WI38 (cell line): ENCODE measurements at regions not wholly inside any gene's neighbourhood (a gene's known extent, or its start where the extent isn't known, plus 50 kb on each side); places are given as distances from the start of the nearest gene placed in this dataset.

Experiments
- H3K4me3 ChIP-seq: 2 replicates; pipeline ENCODE4 v1.5.1; 2011; ENCODE audit warnings: low read depth, mild to moderate bottlenecking, control low read depth, low read length
- TF ChIP-seq, protein P1 (sequence below): IDR thresholded peaks from 2 replicates; pipeline ENCODE4 v1.5.1; 2012; ENCODE audit warnings: low read depth, mild to moderate bottlenecking, control low read depth, low read length

DNA sequence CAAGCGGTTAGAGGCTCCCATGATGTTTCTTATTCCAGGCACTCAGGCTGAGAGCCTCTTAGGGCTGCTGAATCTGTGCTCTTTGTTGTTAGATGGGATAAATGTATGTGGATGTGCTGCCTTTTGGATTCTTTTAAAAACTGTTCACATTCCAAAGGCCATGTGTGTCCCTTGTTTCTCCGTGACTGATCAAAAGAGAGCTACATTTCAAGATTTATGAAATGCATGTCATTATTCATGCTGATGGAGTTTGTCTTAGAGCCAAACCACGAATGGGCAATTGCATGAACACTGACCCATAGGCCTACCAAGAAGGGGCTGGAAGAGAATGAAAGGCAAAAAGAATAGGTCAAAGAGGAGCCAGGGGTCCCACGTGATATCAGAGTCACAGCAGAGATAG, 104.9 kb upstream of the TSHZ2 start:
- TF ChIP-seq, protein P1, sequence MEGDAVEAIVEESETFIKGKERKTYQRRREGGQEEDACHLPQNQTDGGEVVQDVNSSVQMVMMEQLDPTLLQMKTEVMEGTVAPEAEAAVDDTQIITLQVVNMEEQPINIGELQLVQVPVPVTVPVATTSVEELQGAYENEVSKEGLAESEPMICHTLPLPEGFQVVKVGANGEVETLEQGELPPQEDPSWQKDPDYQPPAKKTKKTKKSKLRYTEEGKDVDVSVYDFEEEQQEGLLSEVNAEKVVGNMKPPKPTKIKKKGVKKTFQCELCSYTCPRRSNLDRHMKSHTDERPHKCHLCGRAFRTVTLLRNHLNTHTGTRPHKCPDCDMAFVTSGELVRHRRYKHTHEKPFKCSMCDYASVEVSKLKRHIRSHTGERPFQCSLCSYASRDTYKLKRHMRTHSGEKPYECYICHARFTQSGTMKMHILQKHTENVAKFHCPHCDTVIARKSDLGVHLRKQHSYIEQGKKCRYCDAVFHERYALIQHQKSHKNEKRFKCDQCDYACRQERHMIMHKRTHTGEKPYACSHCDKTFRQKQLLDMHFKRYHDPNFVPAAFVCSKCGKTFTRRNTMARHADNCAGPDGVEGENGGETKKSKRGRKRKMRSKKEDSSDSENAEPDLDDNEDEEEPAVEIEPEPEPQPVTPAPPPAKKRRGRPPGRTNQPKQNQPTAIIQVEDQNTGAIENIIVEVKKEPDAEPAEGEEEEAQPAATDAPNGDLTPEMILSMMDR: no peak
- H3K4me3 ChIP-seq: no peak overlapping the region

DNA sequence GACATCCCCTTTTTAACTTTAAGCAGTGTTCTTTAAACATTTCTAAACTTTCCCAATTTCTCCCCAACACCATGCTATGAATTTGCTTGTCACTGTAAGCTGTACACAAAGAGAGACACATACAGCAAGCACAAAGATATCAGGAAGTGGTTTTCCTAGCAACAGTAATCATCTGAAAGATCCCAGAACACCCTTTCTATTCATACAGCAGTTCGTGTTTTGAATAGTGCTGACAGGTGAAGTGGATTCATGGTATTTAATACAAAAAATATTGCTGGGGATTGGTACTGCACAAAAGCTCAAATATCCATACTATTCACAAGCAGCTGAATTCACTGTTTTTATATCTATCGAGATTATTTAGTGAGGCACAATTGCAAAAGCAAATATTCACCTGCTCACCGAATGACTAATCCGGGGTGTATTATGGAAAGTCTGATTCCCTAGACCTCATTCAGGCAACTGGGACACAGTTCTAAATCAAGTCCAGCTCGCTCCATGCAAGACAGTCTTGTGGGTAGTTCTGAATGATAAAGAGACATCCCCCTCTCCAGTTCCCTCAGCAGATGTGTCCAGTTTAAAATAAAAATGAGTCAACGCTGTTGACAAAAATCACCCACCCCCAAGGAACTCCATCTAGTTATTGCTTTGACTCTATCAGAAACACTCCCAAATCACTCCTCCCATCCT, 107.1 kb upstream of the TSHZ2 start:
- TF ChIP-seq, protein P1: no peak
- H3K4me3 ChIP-seq: no peak overlapping the region

DNA sequence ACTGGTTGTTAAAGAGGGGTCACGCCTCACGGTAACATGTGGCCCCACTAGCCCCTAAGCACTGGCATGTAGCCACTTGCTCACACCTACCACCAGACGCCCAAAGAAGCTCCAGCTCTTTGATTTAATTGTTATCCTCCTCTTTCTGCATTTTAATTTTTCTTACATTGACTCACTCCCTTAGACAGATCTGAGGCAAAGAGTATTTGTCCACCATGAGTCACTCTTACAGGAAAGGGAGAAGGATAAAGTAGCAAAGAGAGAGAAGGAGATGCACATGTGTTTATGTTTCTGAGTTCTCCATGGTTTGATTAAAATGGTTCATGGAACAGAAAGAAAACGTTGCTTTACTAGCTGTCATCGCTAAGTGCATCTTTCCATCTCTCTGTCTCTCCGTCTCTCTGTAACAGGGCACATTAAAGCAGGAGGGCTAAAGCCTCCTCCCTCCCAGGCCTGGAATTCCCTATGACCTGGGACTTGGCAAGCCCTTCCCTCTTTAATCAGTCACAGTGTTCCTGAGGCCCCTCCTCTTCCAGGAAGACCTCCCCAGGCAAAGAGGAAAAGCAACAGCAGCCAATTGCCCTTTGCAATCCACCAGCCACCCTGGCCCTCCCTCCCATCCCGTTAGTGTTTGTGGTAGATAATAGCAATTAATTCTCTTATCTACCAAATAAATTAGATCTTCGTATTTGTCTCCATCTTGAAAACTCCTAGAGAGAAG, 112.8 kb upstream of the TSHZ2 start:
- TF ChIP-seq, protein P1: no peak
- H3K4me3 ChIP-seq: no peak overlapping the region

DNA sequence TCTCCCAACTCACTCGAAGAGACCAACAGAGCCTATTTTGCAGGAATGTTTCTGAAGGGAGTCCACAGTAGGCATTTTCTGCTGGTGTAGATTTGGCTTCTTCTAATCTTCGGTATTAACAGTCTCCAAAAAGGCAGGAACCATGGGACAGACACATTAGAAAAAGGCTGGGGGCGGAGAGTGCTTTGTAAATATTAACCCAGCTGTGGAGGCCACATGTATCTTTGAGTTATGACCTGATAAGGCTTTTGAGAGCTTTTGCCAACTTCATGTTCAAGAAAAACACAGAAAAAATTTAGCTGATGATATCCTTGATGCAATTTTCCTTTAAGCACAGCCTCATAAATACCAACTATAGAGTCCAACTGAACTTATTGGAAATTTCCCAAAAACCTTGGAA, 119.4 kb upstream of the TSHZ2 start:
- TF ChIP-seq, protein P1: no peak
- H3K4me3 ChIP-seq: no peak overlapping the region

DNA sequence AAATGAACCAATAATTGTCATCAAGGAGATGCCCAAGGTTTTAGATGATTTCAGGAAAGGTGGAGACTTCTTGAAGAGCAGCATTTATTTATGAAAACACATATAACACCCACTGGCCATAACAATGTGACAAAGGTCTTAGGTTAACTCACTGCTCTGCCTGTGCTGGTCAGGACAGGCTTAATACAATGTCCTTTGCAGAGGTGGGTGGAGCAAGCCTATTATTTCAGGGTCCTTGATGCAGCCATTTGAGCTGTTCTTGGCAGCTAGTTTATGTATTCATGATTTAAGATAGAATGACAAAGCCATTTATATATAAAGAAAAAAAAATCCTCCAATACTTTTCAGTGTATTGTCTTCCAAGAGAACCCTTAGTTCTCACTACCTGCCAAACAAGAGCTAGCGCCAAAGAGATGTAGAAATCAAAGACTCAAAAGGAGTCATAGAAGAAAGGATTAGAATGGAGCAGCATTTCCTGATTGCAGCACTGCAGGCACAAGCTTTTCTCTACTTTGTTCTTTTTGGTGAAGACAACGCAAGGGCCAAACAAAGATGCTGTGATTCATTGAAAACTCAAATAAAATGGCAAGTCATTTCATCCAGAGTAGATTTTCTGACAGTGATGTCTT, 124.3 kb upstream of the TSHZ2 start:
- TF ChIP-seq, protein P1: no peak
- H3K4me3 ChIP-seq: no peak overlapping the region

DNA sequence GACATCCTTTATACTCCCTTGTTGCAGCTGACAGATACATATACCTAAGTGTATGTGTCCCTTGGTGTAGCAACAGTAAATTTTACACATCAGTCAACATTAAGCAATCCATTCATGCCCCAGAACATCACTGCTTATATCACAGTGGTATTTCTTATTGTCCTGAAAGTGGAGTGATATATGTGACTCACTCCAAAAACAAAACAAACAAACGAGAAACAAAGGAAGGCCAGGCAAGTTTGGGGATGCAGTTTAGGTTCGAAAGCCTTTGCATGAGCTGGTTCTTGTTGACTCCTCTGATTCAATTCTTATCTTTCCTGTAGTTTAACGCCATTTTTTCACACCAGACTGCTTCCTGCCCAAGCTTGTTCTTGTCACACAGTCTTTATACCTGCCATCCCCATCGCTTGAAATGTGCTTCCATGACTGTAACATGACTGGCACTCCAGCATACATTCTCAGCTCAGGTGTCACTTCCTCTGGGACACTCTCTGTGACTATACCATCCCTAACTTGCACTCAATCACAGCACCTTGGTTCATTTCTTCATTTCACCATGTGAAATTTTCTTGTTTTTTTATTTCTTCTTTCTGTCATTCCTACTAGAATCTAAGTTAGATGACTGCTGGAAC, 125.0 kb upstream of the TSHZ2 start:
- no peak overlapping the region for H3K4me3 ChIP-seq
- TF ChIP-seq, protein P1: no peak
